Panc1 (cell line): ENCODE measurements at regions not wholly inside any gene's neighbourhood (a gene's known extent, or its start where the extent isn't known, plus 50 kb on each side); places are given as distances from the start of the nearest gene placed in this dataset.
A peak's percentile ranks its signal among the peaks of the same experiment; 100 is the strongest.

ENCODE experiments used
- ATAC-seq: fragments of 200-7000 bp; cut with Tn5 transposase; 2 replicates; pipeline ENCODE4 v1.9.1; 2020; ENCODE audit warnings: mild to moderate bottlenecking, moderate library complexity
- BruUV-seq: library from RNA; stranded (reverse); fragments of 400-500 nt; replicated peaks from 2 replicates; lab custom pipeline; 2021; lab: Mats Ljungman, UMichigan
- CTCF ChIA-PET: fragments of 300-600 bp; sonication (Branson Sonifier 250); formaldehyde crosslinking; loops from one replicate; lab custom pipeline; 2022; ENCODE audit warnings: antibody characterized with exemption; lab: Charles Lee
- POLR2A ChIA-PET: fragments of 300-600 bp; sonication (Branson Sonifier 250); formaldehyde crosslinking; loops from one replicate; lab custom pipeline; 2022; ENCODE audit warnings: antibody characterized with exemption; lab: Charles Lee
- DNase-seq: peaks from one replicate; pipeline ENCODE4 v3.0.0-alpha.2; 2010; ENCODE audit warnings: low read depth, low spot score
- H3K27ac ChIP-seq: 2 replicates; pipeline ENCODE4 v1.5.1; 2011; ENCODE audit warnings: mild to moderate bottlenecking, low read length, inconsistent platforms
- H3K27me3 ChIP-seq: fragments of 200-500 bp; sonication (Bioruptor generic); 2 replicates; pipeline ENCODE4 v1.6.0; 2014; ENCODE audit warnings: low read length, inconsistent platforms; ENCODE audit not compliant: control insufficient read depth, insufficient read depth
- H3K36me3 ChIP-seq: fragments of 200-500 bp; sonication (Bioruptor generic); 2 replicates; pipeline ENCODE4 v1.5.1; 2014; ENCODE audit warnings: inconsistent platforms, mild to moderate bottlenecking, low read length, moderate library complexity; ENCODE audit not compliant: control insufficient read depth, insufficient read depth
- H3K4me1 ChIP-seq: 2 replicates; pipeline ENCODE4 v1.5.1; 2011; ENCODE audit warnings: inconsistent platforms, mild to moderate bottlenecking, low read length, moderate library complexity; ENCODE audit not compliant: control insufficient read depth, insufficient read depth
- H3K4me3 ChIP-seq, 2 experiments: 2 replicates each; pipeline ENCODE4 v1.5.1; 2011 to 2012; ENCODE audit warnings: low read depth in 2 of 2, low read length in 2 of 2, mild to moderate bottlenecking in 2 of 2, inconsistent platforms in 1 of 2, moderate library complexity in 1 of 2
- H3K9me3 ChIP-seq: fragments of 200-500 bp; sonication (Bioruptor generic); 2 replicates; pipeline ENCODE4 v1.5.1; 2014; ENCODE audit warnings: low read depth, mild to moderate bottlenecking, inconsistent platforms, low read length, moderate library complexity; ENCODE audit not compliant: control insufficient read depth, insufficient read depth
- CTCF ChIP-seq: fragments of 450-650 bp; IDR thresholded peaks from 2 replicates; pipeline ENCODE4 v1.5.1; 2017; ENCODE audit warnings: mild to moderate bottlenecking
- POLR2AphosphoS5 ChIP-seq: IDR thresholded peaks from 2 replicates; pipeline ENCODE4 v1.6.1; 2012; ENCODE audit warnings: mild to moderate bottlenecking, low read depth, low read length, moderate library complexity
- REST ChIP-seq, 2 experiments: IDR thresholded peaks; 2 replicates each; pipeline ENCODE4 v1.6.1; 2011 to 2012; ENCODE audit warnings: low read depth in 2 of 2, control low read depth in 1 of 2, low read length in 1 of 2, mild to moderate bottlenecking in 1 of 2, moderate library complexity in 1 of 2; ENCODE audit not compliant: insufficient read depth in 1 of 2
- SIN3A ChIP-seq: IDR thresholded peaks from 2 replicates; pipeline ENCODE4 v1.6.1; 2012; ENCODE audit warnings: low read depth, mild to moderate bottlenecking, low read length, moderate library complexity, borderline replicate concordance; ENCODE audit not compliant: insufficient read depth
- TCF7L2 ChIP-seq: IDR thresholded peaks from 2 replicates; pipeline ENCODE4 v1.6.1; 2011; ENCODE audit warnings: mild to moderate bottlenecking, low read depth, low read length, inconsistent platforms
- in situ Hi-C: cut with HindIII; loops from 2 replicates; pipeline ENCODE4 v1.10.0; 2016; ENCODE audit warnings: low sequenced_read_pairs, low pct_unique_long_range_greater_than_20kb
- intact Hi-C: fragments of 100-400 bp; cut with micrococcal nuclease; formaldehyde crosslinking; loops from one replicate; pipeline ENCODE4 v1.10.0; 2022; ENCODE audit not compliant: unreplicated experiment

- peak overlapping the region; percentile 55; the same call in 1 of the 2 replicates for H3K27ac ChIP-seq
Observed at GRCh38 chr1:218699865-218700264, 354.7 kb downstream of the TGFB2 start.

GRCh38 chr1:218700666-218701065, 355.5 kb downstream of the TGFB2 start:
- H3K36me3 ChIP-seq = no peaks in the 10 kb centered on the region
- ATAC-seq = no peak
- no peaks in the 10 kb centered on the region; the same call in 1 of the 2 replicates for H3K9me3 ChIP-seq
- peaks cover 5% of the 10 kb centered on the region; the same call in 1 of the 2 replicates for H3K4me1 ChIP-seq
- no peaks in the 10 kb centered on the region for H3K27me3 ChIP-seq
- ChIA-PET POLR2A (no interaction called here), CTCF (no interaction called here)
- no peak overlapping the region; the same call in 1 of the 2 replicates for H3K27ac ChIP-seq
- intact Hi-C loops = no loop called here
- no peak overlapping the region for H3K4me3 ChIP-seq
- TF ChIP-seq POLR2AphosphoS5 (no peak), CTCF (no peak), SIN3A (no peak), REST (IDR thresholded peaks at IDR 0.05; ENCODE audit: insufficient read depth in 1 of 2, low read depth in 2 of 2, low read length in 1 of 2) (no peak), TCF7L2 (no peak)
- DNase-seq = no peak
- in situ Hi-C loops = no loop called here
- BruUV-seq = no TSS peak

More at GRCh38 chr1:218699865-218700264, 354.7 kb downstream of the TGFB2 start:
- no peak for TF ChIP-seq TCF7L2
- no peak for TF ChIP-seq REST (IDR thresholded peaks at IDR 0.05; ENCODE audit: insufficient read depth in 1 of 2, low read depth in 2 of 2, low read length in 1 of 2)
- no peak for TF ChIP-seq CTCF
- TF ChIP-seq POLR2AphosphoS5 = no peak
- TF ChIP-seq SIN3A = no peak
- Histone ChIP-seq H3K9me3 (no peaks in the 10 kb centered on the region; the same call in 1 of the 2 replicates), H3K36me3 (no peaks in the 10 kb centered on the region), H3K4me3 (no peak overlapping the region), H3K4me1 (no peaks in the 10 kb centered on the region; the same call in 1 of the 2 replicates), H3K27me3 (no peaks in the 10 kb centered on the region)
- in situ Hi-C loops = no loop called here
- intact Hi-C loops = loop anchor here (10.0 kb wide), 1 partner anchor 365 kb away; no protein-coding TSS in a partner anchor
- BruUV-seq = no TSS peak
- DNase-seq = no peak
- ATAC-seq = no peak
- POLR2A ChIA-PET = interaction anchor here (0.6 kb wide), 1 partner anchor 1110 kb away, joined by 3 read pairs; no protein-coding TSS in a partner anchor
- CTCF ChIA-PET = no interaction called here
